ENCODE measurements at regions not wholly inside any gene's neighbourhood (a gene's known extent, or its start where the extent isn't known, plus 50 kb on each side); places are given as distances from the start of the nearest gene placed in this dataset.

- DNase-seq: no peak
These were observed 163.2 kb downstream of the FAT3 start for GRCh38 chr11:92387859-92388258.

DNA sequence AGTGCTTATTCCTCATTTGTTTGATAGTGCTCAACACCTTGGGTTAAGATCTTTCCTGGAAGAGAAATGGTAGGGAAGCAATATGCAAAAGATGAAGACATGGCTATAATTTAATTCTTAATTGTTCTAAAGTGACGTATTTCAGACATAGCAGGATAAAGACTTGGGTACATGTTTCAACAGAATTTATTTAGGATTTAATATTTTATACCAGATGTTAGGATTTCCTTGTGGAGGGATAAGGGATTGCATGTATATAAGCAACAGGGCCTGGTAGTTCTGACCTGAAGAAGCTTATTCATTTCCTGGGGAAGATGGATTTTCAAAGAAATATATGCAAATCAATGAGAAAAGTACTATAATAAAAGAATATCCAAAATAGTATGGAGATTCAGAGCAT lies 163.8 kb downstream of the FAT3 start:
- no peak for DNase-seq

DNA sequence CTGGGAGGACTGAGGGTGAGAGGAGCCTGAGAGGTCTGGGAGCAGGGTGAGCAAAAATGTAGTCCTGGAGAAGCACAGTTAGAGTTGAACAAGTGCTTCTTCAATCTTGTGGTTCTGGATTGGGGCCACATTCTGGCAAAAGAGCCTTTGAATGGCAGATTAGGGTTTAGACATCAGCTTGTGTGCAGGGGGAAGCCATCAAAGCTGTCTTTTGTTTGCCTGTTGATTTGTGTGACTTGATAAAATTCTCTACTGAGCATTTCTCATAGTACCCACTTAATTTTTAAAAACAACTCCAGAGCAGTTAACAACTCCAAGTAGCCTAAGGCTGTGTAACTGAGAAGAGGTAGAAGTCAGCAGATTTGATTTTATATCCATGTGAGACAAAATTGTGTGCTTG lies 166.2 kb downstream of the FAT3 start:
- DNase-seq: no peak

GRCh38 chr11:92391364-92391763 lies 166.7 kb downstream of the FAT3 start:
- DNase-seq: no peak

DNA sequence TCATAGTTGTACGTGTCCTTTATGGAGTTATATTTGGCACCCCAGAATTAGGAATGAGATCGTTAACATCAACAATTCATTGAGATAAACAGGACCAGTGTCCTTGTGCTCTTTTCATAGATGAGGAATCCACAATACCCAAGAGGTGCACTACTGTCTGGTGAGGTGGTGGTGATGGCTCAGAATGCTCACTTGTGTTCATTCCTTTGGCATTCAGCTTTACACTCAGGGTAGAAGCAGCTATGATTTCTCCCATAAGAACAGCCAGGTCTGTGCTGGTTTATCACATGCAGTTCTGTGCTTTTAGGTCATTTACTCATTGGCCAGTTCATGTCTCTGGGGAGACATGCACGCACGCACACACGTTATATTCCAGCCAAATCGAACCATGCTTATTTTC lies 167.2 kb downstream of the FAT3 start:
- no peak for DNase-seq

DNA sequence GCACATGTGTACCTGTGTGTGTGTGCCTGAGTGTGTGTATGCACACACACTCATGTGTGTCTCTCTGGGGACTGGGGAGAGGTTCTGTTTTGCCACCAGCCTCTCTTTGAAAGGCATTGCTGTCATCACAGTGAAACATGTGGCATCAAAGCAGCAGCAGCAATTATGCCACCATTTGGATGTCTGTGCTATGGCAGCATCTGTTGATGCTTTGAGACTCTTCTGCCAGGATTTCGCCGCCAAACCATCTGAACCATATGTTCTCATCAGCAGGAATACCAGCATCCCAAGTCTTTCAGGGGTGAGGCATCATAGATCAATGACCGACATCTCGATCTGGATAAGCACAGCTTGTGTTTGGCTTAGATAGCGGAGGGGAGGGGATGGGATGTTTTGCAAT lies 168.6 kb downstream of the FAT3 start:
- DNase-seq: no peak

GRCh38 chr11:92396133-92396532 lies 171.5 kb downstream of the FAT3 start:
- no peak for DNase-seq

GRCh38 chr11:92397221-92397755 lies 172.7 kb downstream of the FAT3 start:
- no peak for DNase-seq

GRCh38 chr11:92399705-92400104 lies 175.1 kb downstream of the FAT3 start:
- no peak for DNase-seq

- no peak for DNase-seq
These were observed 176.9 kb downstream of the FAT3 start for GRCh38 chr11:92401520-92401919.

GRCh38 chr11:92406472-92406871 lies 181.9 kb downstream of the FAT3 start:
- DNase-seq: no peak

DNA sequence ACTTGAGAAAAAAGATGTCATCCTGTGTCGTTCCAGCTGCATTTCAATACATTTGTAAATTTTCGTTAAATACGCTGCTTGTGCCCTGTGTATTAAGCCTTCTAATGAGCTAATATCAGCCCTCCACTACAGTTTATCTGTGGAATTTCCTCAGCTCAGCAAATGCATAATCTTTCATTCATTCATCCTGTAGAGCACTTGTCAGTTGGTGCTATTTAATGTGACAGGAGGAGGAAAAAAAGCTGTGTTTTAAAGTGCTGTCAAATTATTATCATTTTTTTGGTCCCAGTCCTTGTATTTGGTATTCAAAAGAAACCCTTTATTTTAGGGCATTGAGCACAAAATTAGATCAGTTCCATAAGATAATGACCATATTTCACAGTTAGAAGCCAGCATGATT lies 184.7 kb downstream of the FAT3 start:
- no peak for DNase-seq

GRCh38 chr11:92409956-92410355 lies 185.3 kb downstream of the FAT3 start:
- DNase-seq: no peak

DNA sequence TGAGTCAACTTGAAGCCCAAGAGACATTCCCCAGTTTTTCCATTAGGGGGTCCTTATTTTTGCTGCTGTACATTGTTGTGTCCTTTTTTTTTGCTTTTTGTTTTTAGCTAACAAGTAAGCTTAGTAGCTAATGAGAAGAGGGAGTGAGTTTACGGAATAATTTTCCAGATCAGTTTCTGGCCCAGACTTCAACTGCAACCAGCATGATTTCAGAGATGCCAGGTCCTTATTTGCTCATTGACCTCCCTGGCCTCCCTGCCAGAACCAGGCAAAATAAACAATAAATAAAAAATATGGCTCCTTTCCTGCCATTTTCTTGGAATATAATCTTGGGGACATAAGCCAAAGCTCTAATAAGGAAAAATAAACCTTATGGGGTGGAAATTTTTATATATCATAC lies 185.9 kb downstream of the FAT3 start:
- no peak for DNase-seq

DNA sequence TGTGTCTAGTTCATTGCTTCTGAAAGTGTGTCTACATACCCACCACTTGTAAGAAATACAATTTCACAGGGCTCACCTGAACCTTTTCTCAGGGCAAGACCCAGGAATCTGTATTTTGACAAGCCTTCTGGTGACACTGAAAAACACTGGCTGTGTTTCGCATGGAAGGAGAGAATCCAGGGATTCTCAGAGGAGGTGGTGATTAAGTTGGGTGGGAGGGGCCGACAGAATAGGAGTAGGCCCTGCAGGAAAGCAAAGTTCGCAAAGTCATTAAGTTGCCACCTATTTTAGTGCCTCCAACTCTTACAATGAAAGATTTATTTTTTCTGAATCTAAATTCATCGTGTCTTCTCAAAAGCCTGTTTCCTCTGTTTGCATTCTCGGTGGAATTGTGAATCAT lies 186.8 kb downstream of the FAT3 start:
- DNase-seq: no peak

DNA sequence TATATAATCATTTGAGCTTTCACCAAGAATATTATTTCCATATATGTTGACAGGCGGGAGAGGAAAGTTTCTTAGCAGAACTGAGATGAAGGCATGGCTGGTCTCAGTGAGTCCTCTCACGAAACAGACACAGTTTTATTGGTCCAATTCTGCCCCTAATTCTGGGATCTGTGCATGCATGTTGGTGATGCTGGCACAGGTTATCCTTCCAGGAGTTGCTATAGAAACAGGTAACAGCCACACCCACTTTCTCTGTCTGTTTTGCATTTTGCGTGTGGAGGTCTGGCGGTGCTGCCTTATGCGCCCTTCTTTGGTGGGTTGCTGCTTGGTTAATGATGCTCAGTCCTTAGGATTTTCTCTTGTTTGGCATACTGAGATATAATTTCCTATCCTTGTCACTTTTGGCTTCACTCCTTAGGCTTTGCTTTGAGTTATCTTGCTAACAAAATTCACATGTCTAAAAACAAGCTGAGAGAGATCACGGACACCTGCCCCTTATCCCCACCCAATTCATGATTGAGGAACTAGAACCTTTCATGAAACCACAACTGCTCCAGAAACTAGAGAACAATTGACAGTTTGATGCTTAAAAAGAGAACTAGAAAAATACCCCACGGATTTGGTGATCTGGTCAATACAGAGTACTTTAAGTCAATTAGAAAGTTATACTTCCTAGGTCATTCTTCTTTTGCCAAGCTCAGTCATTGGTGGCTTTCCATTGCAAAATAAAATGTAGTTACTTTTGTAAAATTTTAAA lies 189.3 kb downstream of the FAT3 start:
- DNase-seq: no peak

- no peak for DNase-seq
These were observed 192.5 kb downstream of the FAT3 start for GRCh38 chr11:92416971-92417725.

- DNase-seq: no peak
These were observed 198.8 kb downstream of the FAT3 start for GRCh38 chr11:92423115-92424034.

GRCh38 chr11:92424281-92424680 lies 199.7 kb downstream of the FAT3 start:
- no peak for DNase-seq

DNA sequence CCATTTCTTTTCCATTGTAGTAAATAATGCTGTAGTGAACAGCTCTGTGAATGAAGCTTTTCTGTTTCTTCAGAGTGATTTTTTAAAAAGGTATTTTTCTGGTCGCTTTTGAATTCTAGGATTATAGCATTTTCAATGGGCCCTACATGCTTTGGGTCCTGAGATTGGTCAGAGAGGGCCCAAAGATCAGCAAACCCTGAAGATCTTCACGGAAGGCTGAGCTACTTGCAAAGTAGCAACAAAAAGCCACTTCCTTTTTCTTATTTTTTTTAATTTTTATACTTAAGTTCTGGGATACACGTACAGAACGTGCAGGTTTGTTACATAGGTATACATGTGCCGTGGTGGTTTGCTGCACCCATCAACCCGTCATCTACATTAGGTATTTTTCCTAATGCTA lies 200.5 kb downstream of the FAT3 start:
- DNase-seq: no peak

- no peak for DNase-seq
These were observed 207.9 kb downstream of the FAT3 start for GRCh38 chr11:92432515-92432914.

DNA sequence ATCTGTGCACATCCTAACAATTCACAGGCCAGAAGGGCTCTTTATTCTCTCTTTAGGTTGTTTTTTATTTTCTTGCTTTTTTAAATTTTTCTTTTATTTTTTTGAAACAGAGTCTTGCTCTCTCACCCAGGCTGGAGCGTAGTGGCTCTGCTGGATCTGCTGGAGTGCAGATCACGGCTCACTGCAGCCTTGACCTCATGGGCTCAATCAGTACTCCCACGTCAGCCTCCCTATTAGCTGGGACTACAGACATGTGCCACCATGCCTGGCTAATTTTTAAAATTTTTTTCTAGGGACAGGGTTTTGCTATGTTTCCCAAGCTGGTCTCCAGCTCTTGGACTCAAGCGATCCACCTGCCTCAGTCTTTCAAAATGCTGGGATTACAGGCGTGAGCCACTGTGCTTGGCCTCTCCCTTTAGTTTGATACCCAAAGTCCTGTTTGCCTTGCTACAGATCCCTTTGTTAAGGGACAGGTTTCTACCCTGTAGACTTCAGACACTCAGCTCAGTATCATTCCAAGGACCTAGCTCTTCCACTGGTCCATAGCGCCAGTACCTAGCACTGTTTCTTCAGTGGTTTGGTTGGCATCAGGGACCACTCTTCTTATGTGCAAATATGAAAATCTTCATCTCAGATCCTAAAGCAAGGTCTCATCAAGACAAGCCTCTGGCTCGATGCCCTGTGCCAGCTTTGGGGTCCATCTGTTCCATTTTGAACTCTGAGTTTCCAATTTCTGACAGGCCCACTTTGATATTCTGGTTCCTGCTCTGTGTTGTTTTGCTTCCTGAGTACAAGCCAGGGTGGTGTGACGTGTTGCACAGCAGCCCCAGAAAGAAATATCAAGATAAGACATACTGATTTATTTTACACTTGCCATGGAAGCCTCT lies 211.7 kb downstream of the FAT3 start:
- no peak for DNase-seq

Data from hematopoietic multipotent progenitor cell treated with erythropoietin and hydrocortisone succinate and interleukin-3 and kit ligand, for 4 days (in vitro differentiated cells).